Gastroesophageal sphincter (tissue), 4 donors: ENCODE measurements at regions not wholly inside any gene's neighbourhood (a gene's known extent, or its start where the extent isn't known, plus 50 kb on each side); places are given as distances from the start of the nearest gene placed in this dataset.

Experiments used
- ATAC-seq: fragments of 150-250 bp; one replicate; pipeline ENCODE4 v1.9.1; 2016; ENCODE audit warnings: mild to moderate bottlenecking, moderate library complexity
- H3K27ac ChIP-seq, 4 donors: fragments of 200-600 bp; sonication (generic) in 3 of 4; 1 replicate in 3 of 4; 2 replicates in 1 of 4; pipeline ENCODE4 v1.5.1; 2016 to 2019
- H3K27me3 ChIP-seq: fragments of 200-600 bp; sonication (generic); one replicate; pipeline ENCODE4 v1.5.1; 2019
- H3K36me3 ChIP-seq, 2 donors: fragments of 200-600 bp; sonication (generic); one replicate each; pipeline ENCODE4 v1.5.1; 2019; ENCODE audit warnings: control low read depth in 1 of 2
- H3K4me1 ChIP-seq, 3 donors: fragments of 200-600 bp; sonication (generic); 1 replicate in 2 of 3; 2 replicates in 1 of 3; pipeline ENCODE4 v1.5.1; 2016 to 2019; ENCODE audit warnings: control low read depth in 2 of 3
- H3K4me3 ChIP-seq, 2 donors: fragments of 200-600 bp; sonication (generic); one replicate each; pipeline ENCODE4 v1.5.1; 2019; ENCODE audit warnings: mild to moderate bottlenecking in 1 of 2, moderate library complexity in 1 of 2
- H3K9me3 ChIP-seq, 3 donors: fragments of 200-600 bp; sonication (generic); one replicate each; pipeline ENCODE4 v1.5.1; 2017 to 2019; ENCODE audit warnings: control low read depth in 2 of 3
- CTCF ChIP-seq, 4 experiments: fragments of 200-600 bp in 2 of 4; fragments of 450-650 bp in 2 of 4; sonication (generic) in 1 of 4; IDR thresholded peaks; one replicate each; pipeline ENCODE4 v1.5.1; 2017 to 2019; ENCODE audit warnings: antibody characterized with exemption in 4 of 4, mild to moderate bottlenecking in 2 of 4, moderate library complexity in 2 of 4
- EP300 ChIP-seq: sonication (generic); formaldehyde crosslinking; IDR thresholded peaks from one replicate; pipeline ENCODE4 v1.6.1; 2017; ENCODE audit warnings: antibody characterized with exemption, mild to moderate bottlenecking
- POLR2A ChIP-seq, 2 donors: fragments of 450-650 bp; IDR thresholded peaks; one replicate each; pipeline ENCODE4 v1.6.1; 2017; ENCODE audit warnings: antibody characterized with exemption in 2 of 2, mild to moderate bottlenecking in 2 of 2, moderate library complexity in 1 of 2
- POLR2AphosphoS5 ChIP-seq: sonication (generic); formaldehyde crosslinking; IDR thresholded peaks from one replicate; pipeline ENCODE4 v1.6.1; 2017; ENCODE audit warnings: antibody characterized with exemption
- WGBS, 2 donors: methylation state at CpG; one replicate each; pipeline ENCODE4 v1.1.5; 2018; ENCODE audit warnings: low coverage in 1 of 2; 5-methylcytosine and 5-hydroxymethylcytosine counted together

DNA sequence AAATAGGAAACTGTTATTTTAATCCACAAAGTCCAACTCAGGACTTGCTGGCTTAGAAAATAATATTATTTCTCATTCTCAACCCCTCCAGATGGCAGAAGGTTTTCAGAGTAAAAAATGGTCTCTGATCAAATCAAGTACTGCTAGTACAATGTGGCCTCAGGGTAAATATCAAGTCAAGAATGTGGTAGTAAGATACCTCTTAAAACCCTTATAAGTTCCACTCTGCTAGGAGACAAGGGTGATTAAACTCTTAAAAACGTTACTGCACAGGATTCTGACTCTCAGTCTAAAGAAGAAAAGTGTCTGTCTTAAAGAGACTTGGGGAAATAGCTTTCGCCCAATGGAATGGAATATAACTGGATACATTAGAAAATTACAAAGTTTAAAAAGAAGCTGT is 120.8 kb upstream of the PDE4D start:
- 64 to 80% methylated on average over 2 of the region's 2 CpGs for WGBS, 2 donors
- no peaks in the 10 kb centered on the region for H3K27me3 ChIP-seq
- H3K4me3 ChIP-seq, result no peak overlapping the region
- TF ChIP-seq POLR2AphosphoS5 (no peak), POLR2A (IDR thresholded peaks at IDR 0.05) (no peak), CTCF (IDR thresholded peaks at IDR 0.05) (no peak)
- no peak for ATAC-seq
- no peak overlapping the region for H3K27ac ChIP-seq
- H3K9me3 ChIP-seq, result no peaks in the 10 kb centered on the region
- H3K36me3 ChIP-seq, result no peaks in the 10 kb centered on the region
- no peaks in the 10 kb centered on the region for H3K4me1 ChIP-seq

- no peaks in the 10 kb centered on the region for H3K4me1 ChIP-seq
- no peak overlapping the region for H3K4me3 ChIP-seq
- no peak overlapping the region for H3K27ac ChIP-seq
- TF ChIP-seq CTCF (IDR thresholded peaks at IDR 0.05), result no peak
- H3K9me3 ChIP-seq, result no peaks in the 10 kb centered on the region
- H3K27me3 ChIP-seq, result no peaks in the 10 kb centered on the region
- no peaks in the 10 kb centered on the region for H3K36me3 ChIP-seq
- no peak for ATAC-seq
Observed at GRCh38 chr5:60010853-60011252, 117.3 kb upstream of the PDE4D start.

GRCh38 chr5:60010328-60010727 is 116.8 kb upstream of the PDE4D start:
- 50 to 90% methylated on average over 1 of the region's 1 CpG for WGBS, 2 donors

DNA sequence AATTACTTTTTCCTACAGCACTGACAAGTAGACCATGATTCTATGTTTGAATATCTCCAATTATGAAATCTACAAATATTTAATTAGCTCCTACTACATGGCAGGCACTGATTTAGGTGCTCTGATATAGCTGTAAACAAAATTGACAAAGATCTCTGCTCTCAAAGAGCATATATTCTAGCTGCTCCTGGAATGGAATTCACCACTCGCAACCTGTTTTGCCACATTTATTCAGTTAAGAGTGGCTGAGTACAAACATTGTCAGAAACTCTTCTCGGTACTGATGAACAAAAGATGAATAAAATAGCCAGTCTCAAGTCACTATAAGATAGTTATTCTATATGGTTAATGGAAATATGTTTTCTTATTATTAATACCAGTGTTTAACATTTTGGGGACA is 114.2 kb upstream of the PDE4D start:
- no peak for ATAC-seq
- no peak for TF ChIP-seq POLR2A (IDR thresholded peaks at IDR 0.05)
- no peak for TF ChIP-seq CTCF (IDR thresholded peaks at IDR 0.05)
- no peak for TF ChIP-seq EP300
- TF ChIP-seq POLR2AphosphoS5, result no peak
- Histone ChIP-seq H3K9me3 (peaks cover 0 to 15% (median 0%) of the 10 kb centered on the region in 3 donors), H3K27ac (no peak overlapping the region), H3K4me3 (no peak overlapping the region), H3K4me1 (no peaks in the 10 kb centered on the region), H3K27me3 (no peaks in the 10 kb centered on the region), H3K36me3 (no peaks in the 10 kb centered on the region)
- 95 to 100% methylated on average over 2 of the region's 2 CpGs for WGBS, 2 donors

More at GRCh38 chr5:60010328-60010727, 116.8 kb upstream of the PDE4D start:
- no peaks in the 10 kb centered on the region for H3K4me1 ChIP-seq
- H3K4me3 ChIP-seq, result no peak overlapping the region
- H3K36me3 ChIP-seq, result no peaks in the 10 kb centered on the region
- no peaks in the 10 kb centered on the region for H3K9me3 ChIP-seq
- ATAC-seq, result no peak
- no peaks in the 10 kb centered on the region for H3K27me3 ChIP-seq
- H3K27ac ChIP-seq, result no peak overlapping the region
- TF ChIP-seq POLR2AphosphoS5, result no peak
- no peak for TF ChIP-seq POLR2A (IDR thresholded peaks at IDR 0.05)
- TF ChIP-seq EP300, result no peak
- peak in 1 of 4 experiments; percentile 7 for TF ChIP-seq CTCF (IDR thresholded peaks at IDR 0.05)

DNA sequence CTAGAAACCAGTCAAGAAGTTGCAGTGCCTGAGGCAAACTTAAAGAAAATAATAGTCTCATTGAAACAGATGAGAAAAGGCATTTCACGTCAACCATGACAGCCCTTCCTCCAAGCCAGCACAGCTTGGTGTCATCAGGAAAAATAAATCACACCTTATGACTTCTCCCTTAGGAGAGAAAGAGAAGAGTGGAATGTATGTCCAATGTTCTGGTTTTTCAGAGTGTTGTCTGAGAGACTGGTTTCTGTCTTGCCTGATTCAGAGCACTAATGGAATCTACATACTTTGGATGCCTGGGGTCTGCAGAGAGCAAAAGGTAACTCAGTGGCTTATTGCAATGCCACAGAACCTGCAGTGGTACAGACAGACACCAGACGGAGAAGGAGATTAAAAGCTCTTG is 105.5 kb upstream of the PDE4D start:
- ATAC-seq, result no peak
- Histone ChIP-seq H3K36me3 (no peaks in the 10 kb centered on the region), H3K4me1 (no peaks in the 10 kb centered on the region), H3K9me3 (peaks cover 0 to 36% (median 0%) of the 10 kb centered on the region in 3 donors), H3K4me3 (no peak overlapping the region), H3K27me3 (no peaks in the 10 kb centered on the region), H3K27ac (no peak overlapping the region)
- 56 to 60% methylated on average over 1 of the region's 2 CpGs for WGBS, 2 donors
- TF ChIP-seq POLR2A (IDR thresholded peaks at IDR 0.05) (no peak), EP300 (no peak), POLR2AphosphoS5 (no peak), CTCF (IDR thresholded peaks at IDR 0.05) (no peak)
